Activated effector memory CD4-positive, alpha-beta T cell treated with anti-CD3 and anti-CD28 coated beads, Interleukin-2, amount 50 U/mL, for 16 hours (primary cell): ENCODE measurements at regions not wholly inside any gene's neighbourhood (a gene's known extent, or its start where the extent isn't known, plus 50 kb on each side); places are given as distances from the start of the nearest gene placed in this dataset.

Experiments
- DNase-seq: peaks from one replicate; pipeline ENCODE4 v3.0.0-alpha.2; 2020

DNA sequence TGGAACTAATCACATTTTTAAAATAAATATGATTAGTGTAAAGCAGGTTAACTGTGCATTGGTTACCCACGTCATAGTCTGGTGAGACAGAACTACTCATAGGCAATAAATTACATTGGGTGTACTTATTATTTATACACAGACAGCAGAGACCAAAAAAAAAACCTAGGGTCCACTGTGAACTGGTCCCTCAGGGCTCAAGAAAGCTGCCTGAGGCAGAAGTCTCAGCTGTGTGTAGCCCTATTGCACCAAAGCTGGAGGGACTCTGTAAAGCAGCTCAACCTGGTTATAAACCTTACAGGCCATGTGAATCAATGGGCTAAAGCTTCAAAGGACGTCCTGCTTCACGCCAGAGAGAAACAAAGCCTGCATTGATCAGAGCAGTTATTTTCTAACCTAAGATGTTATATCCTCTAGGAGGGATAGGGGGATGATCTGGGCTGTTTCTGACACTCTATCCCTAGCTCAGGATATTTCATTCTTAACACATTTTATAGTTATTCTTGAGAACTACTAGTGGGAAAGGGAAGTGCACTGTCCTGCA lies 432.2 kb upstream of the ANO3 start:
- no peak for DNase-seq

GRCh38 chr11:25900814-25901213 lies 431.1 kb upstream of the ANO3 start:
- DNase-seq: no peak

GRCh38 chr11:25901415-25901814 lies 430.5 kb upstream of the ANO3 start:
- DNase-seq: no peak

GRCh38 chr11:25902476-25902875 lies 429.5 kb upstream of the ANO3 start:
- DNase-seq: no peak

DNA sequence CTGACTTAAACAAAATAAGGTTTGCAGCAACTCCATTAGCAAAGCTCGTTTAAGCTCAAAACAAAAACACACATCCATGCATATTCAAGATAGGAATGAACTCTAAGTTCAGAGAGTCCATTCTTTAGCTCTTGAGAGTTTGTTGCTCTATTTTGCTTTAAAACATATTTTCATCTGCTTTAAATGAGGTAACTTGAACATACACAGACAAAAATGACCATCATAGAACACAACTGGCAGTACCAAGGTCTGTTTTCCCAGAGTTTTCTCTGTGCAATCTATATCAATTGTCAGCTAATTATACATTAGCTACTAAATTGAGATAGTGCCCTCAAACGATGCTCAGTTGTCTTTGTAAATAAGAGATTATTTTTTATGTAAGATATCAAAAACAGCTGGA lies 423.2 kb upstream of the ANO3 start:
- DNase-seq: no peak

DNA sequence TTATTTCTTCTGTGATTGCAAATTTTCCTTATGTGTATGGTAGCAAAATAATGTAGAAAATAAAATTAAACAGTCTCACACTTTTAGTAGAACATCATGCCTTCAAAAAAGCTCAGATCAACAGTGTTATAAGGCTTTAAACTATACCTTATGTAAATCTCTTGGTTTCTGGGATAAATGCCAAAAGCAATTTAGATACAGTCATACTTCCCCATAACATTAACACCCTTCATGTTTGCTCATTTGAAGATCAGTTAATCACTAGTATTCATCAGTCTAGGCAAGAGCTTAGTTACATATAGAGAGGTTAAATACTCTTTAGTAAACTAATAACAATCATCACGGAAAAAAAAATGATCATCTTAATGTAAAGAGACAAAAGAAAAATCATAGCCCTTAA lies 421.8 kb upstream of the ANO3 start:
- DNase-seq: no peak

- DNase-seq: no peak
Measured at GRCh38 chr11:25920356-25920755, 411.6 kb upstream of the ANO3 start.

GRCh38 chr11:25924586-25924985 lies 407.3 kb upstream of the ANO3 start:
- no peak for DNase-seq

DNA sequence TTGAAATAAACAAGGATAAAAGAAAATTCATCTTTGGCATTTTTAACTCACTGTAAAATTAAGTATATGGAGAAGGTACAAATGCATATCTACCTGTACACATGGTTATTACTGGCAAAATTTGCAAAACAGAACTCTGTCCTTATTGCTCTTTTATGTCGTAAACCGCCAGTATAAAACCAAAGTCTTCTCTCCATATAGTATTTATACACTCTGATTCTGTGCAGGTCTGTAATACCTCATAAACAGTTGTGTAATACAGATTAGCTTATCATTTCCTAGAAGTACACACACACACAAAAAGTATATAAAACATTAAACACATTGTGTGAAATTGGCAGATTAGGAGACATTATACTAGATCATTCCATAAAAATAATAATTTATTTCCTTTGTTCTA lies 406.6 kb upstream of the ANO3 start:
- DNase-seq: no peak

DNA sequence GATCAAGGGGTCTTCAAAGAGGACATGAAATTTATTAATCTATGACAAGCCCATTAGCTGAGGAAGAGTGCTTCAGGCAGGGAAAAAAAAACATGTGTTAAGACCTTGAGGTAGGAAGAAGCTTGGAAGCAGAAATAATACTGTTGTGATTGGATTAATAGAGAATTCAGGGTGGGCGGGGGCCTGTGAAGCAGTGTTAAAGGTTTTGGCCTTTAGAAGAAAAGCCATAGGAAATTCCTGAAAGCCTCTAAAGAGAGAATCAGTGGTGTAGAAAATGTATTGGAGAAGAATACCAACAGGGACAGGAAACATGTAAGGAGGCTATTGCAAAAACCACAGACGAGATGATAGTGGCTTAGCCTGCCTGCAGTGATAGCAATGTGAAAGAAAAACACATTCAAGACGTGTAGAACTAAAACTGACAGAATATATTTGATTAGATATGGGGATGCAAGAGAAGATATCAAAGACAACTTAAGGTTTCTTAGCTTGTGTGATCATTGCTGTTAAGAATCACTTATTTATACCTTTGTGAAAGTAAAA lies 404.4 kb upstream of the ANO3 start:
- no peak for DNase-seq

DNA sequence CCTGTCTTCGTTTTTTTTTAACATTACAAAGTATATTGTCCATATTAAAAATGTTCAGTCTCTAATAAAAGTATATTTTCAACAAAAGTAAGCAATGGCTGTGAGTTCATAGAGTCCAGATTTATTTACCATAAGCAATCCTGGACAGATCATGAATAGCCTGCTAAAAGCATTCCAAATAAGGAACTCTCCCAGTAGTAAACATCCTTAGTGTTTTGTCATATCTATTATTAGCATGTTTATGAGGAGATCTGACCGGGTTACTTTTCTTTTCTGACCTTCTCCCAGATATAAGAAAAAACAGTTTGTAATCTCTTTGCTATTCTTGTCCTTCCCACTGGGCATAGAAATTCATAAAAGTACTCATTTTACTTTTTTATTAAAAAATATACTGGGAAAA lies 403.9 kb upstream of the ANO3 start:
- DNase-seq: no peak

DNA sequence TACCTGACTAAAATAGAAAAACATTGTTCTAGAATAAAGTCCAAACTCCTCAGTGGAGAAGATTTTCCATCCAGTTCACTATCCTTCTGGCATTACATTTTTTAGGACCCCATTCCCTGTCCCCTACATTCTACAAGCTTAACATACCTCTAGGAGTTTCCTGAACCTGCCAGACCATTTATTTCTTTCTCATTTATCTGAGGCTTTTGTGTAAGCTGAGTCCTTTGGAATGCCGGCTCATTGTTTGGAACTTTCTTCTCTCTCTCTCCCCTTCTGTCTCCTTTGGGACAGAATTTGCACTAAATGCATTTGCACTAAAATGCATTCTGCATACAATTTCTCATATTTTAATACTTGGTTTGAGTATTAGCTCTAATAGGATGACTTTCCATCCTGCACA lies 393.0 kb upstream of the ANO3 start:
- DNase-seq: no peak

GRCh38 chr11:25939691-25940090 lies 392.2 kb upstream of the ANO3 start:
- DNase-seq: no peak

DNA sequence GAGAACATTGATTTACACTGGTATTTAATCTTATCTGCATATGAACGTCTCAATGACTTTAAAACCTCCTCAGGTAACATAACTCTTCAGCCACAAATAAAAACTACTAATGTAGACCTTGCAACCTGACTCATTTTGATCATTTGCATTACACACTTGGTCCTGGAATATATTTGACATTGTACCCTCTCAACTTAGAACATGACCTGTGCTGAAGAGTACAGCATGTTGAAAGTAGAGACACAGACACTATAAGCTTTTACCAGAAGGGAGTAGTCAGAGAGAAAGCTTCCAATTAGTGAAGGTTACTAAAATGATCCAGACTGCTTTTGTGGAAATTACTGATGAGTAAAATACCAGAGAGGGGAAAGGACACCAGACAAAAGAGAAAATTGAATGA lies 390.6 kb upstream of the ANO3 start:
- no peak for DNase-seq

- DNase-seq: no peak
Measured at GRCh38 chr11:25943031-25943430, 388.9 kb upstream of the ANO3 start.

DNA sequence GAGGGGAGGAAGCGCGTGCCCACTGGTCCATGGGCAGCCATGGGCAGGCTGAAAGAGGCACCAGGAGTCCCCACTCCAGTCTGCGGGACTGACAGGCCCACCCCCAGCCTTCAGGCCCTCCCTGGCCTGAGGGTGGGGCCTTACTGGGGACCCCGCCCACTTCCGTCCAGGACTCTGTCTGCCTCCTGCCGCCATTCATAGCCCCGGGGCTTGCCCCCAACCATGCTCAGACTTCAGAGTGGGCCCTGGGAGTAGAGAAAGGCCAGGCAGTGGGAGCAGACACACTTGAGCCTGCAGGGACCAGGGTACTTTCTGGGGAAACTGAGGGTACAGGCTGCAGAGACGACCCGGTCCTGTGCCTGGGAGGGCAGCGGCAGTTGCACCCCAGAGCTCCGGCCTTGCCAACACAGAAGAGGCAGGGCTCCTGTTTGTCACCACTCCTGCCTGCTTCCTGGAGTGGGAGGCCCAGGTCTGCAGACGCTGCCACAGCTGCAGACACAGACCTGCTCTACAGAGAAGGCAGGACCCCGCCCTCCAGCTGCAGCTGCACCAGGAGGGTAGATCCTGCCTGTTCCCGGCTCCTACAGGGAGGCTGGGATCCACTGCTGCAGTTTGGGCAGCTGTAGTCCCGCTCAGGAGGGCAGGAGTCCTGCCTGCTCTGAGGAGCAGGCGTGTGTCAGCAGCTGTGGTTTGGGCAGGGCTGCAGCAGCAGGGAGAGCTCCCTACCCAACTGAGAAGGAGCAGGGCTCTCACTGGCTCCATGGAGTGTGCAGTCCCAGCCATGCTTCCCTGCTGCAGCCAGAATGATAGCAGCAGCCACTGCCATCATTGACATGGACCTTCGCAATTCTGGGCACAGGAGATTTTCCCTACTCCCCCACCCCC lies 387.9 kb upstream of the ANO3 start:
- DNase-seq: no peak

DNA sequence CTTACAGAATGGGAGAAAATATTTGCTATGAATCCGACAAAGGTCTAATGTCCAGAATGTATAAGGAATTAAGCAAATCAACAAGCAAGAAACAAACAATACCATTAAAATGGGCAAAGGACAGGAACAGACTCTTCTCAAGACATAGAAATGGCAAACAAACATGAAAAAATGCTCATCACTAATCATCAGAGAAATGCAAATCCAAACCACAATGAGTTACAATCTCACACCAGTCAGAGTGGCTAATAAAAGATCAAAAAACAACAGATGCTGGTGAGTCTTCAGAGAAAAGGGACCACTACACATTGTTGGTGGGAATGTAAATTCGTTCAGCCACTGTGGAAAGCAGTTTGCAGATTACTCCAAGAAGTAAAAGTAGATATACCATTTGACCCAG lies 382.0 kb upstream of the ANO3 start:
- DNase-seq: no peak

DNA sequence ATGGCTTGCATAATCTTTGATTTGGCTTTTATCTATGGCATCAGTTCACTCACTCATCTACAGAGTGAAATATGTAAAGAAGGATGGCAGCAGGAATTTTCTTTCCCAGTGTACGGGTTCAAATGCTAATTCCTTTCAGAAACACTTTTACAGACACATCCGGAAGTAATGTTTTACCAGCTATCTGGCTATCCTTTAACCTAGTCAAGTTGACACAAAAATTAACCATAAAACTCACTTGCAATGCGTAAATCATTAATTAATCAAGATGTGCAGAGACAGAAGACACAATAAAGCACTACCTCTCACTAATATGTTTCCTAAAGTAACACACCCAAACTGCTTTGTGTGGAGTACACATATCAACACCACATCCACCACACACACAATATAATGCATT lies 378.9 kb upstream of the ANO3 start:
- no peak for DNase-seq

DNA sequence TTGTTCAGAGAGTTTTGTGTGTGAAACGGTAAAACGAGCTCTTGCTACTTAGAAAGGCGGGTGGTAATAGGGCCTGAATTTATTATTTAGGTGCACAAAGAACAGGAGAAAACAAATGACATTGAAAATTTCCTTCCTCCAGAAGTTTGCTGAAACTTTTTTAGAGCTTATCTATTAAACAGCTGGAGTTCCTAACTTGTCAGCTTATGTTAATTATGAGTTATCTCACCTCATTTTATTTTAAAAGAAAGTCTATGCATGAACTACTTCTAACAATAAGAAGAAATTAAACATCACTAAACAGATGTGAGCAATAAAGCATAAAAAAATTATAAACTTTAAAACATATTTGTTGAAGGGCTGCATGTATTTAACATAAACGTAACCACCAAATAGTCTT lies 373.9 kb upstream of the ANO3 start:
- no peak for DNase-seq

GRCh38 chr11:25961539-25961938 lies 370.4 kb upstream of the ANO3 start:
- DNase-seq: no peak

GRCh38 chr11:25970726-25971508 lies 361.0 kb upstream of the ANO3 start:
- no peak for DNase-seq

DNA sequence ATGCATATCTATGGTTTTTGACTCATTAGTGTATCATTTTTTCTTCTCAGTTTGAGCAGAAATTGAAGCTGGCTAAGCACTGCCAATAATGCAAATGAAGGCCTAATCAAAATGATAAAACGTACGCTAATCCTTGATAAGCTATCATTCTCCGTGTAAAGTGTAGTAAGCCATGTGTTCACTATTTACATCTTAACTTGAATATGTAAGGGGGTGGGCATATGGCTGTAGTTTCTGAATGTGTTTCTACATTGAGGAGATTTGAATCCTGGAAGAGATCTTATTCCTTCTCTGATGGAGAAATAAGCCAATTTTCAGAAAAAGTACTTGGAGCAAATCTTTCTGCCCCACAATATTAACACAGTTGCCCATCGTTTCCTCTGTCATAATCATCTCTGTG lies 351.8 kb upstream of the ANO3 start:
- no peak for DNase-seq

GRCh38 chr11:25981998-25982397 lies 349.9 kb upstream of the ANO3 start:
- no peak for DNase-seq

DNA sequence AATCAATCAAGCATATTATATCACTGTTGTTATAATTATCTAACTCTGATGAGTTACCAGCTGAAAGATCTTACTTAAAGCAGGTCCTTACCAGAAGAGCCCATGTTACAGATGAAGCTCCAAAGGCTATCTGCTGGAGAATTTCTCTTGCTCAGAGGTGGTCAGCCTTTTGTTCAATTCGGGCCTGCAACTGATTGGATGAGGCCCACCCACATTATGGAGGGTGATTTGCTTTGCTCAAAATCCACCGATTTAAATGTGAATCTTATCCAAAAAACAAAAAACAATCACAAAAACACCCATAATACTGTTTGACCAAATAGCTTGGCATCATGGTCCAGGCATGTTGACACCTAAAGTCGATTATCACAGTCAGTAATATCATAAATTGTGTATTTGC lies 348.6 kb upstream of the ANO3 start:
- DNase-seq: no peak
